Ecto neural progenitor cell (in vitro differentiated cells): ENCODE measurements at regions not wholly inside any gene's neighbourhood (a gene's known extent, or its start where the extent isn't known, plus 50 kb on each side); places are given as distances from the start of the nearest gene placed in this dataset.

Experiments
- DNase-seq: peaks from one replicate; pipeline ENCODE4 v3.0.0-alpha.2; 2018; ENCODE audit warnings: low spot score

- DNase-seq = no peak
Observed at GRCh38 chr16:86215233-86215978, 294.9 kb upstream of the FOXF1 start.

GRCh38 chr16:86215979-86216585, 294.2 kb upstream of the FOXF1 start:
- DNase-seq = no peak

GRCh38 chr16:86216591-86216990, 293.7 kb upstream of the FOXF1 start:
- no peak for DNase-seq

- no peak for DNase-seq
Observed at GRCh38 chr16:86217001-86217890, 293.1 kb upstream of the FOXF1 start.

- DNase-seq = no peak
Observed at GRCh38 chr16:86217891-86218270, 292.4 kb upstream of the FOXF1 start.

GRCh38 chr16:86218479-86219170, 291.7 kb upstream of the FOXF1 start:
- no peak for DNase-seq

GRCh38 chr16:86219655-86220445, 290.5 kb upstream of the FOXF1 start:
- DNase-seq = no peak

GRCh38 chr16:86220561-86220960, 289.8 kb upstream of the FOXF1 start:
- no peak for DNase-seq

- no peak for DNase-seq
Observed at GRCh38 chr16:86221085-86221484, 289.2 kb upstream of the FOXF1 start.

GRCh38 chr16:86222547-86222946, 287.8 kb upstream of the FOXF1 start:
- no peak for DNase-seq

GRCh38 chr16:86222965-86223551, 287.3 kb upstream of the FOXF1 start:
- no peak for DNase-seq

- DNase-seq = no peak
Observed at GRCh38 chr16:86224126-86224525, 286.2 kb upstream of the FOXF1 start.

GRCh38 chr16:86224629-86225028, 285.7 kb upstream of the FOXF1 start:
- DNase-seq = no peak

- DNase-seq = no peak
Observed at GRCh38 chr16:86225905-86226371, 284.4 kb upstream of the FOXF1 start.

- DNase-seq = no peak
Observed at GRCh38 chr16:86227041-86227440, 283.3 kb upstream of the FOXF1 start.

GRCh38 chr16:86227801-86228200, 282.5 kb upstream of the FOXF1 start:
- DNase-seq = no peak

- no peak for DNase-seq
Observed at GRCh38 chr16:86228713-86229112, 281.6 kb upstream of the FOXF1 start.

- no peak for DNase-seq
Observed at GRCh38 chr16:86229283-86229682, 281.0 kb upstream of the FOXF1 start.

GRCh38 chr16:86229866-86230656, 280.3 kb upstream of the FOXF1 start:
- DNase-seq = no peak
